ENCODE measurements at regions not wholly inside any gene's neighbourhood (a gene's known extent, or its start where the extent isn't known, plus 50 kb on each side); places are given as distances from the start of the nearest gene placed in this dataset.

DNA sequence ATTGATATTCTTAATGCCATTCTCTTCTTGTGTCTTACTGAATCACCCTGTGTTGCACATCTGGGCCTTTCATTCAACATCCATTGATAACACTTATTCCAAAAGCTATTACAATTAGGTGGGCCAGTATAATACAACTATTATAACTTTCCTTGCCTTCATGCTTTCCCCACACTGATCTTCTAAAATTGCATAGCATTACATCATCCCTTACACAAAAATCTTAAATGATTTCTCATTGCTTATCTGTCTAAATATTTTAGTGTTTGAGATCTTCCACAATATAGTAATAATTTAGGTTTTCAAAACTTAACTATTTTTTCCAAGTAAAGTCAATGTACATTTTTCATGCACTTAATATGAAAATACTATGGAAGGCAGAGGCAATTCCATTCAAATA, 1634.1 kb downstream of the PLA2G4A start:
- no peak for TF ChIP-seq POLR2A (IDR thresholded peaks at IDR 0.05)

DNA sequence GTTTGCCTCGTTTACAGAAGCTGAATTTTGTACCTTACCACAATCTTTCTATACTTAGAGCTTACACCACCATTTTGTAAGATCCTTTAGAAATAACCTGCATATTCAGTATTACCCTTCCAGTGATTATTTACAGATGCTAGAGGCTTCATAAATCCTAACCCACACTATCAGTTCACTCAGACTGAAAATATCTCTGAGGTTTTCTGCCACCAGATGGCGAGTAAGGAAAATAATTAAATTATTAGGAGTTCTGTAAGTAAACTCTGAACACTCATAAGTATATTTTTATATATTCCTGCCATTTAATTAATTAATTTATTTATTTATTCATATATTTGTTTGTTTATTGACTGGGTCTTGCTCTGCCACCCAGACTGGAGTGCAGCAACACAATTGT, 1635.2 kb downstream of the PLA2G4A start:
- Histone ChIP-seq H3K4me1 (no peaks in the 10 kb centered on the region), H3K27ac (no peak overlapping the region), H3K9me3 (peaks cover 0 to 10% (median 0%) of the 10 kb centered on the region in 8 donors), H3K36me3 (no peaks in the 10 kb centered on the region), H3K4me3 (no peak overlapping the region), H3K27me3 (replicated peaks in 1 of 7) (no peaks in the 10 kb centered on the region)
- intact Hi-C loops (cut with DNase I; ENCODE audit: low total_unique reads): no loop called here
- WGBS, 5 donors: 65 to 87% (median 76%) methylated on average over 2 of the region's 2 CpGs
- DNase-seq: no peak
- no peak for TF ChIP-seq POLR2AphosphoS5 (IDR thresholded peaks at IDR 0.05)
- TF ChIP-seq, protein P1, sequence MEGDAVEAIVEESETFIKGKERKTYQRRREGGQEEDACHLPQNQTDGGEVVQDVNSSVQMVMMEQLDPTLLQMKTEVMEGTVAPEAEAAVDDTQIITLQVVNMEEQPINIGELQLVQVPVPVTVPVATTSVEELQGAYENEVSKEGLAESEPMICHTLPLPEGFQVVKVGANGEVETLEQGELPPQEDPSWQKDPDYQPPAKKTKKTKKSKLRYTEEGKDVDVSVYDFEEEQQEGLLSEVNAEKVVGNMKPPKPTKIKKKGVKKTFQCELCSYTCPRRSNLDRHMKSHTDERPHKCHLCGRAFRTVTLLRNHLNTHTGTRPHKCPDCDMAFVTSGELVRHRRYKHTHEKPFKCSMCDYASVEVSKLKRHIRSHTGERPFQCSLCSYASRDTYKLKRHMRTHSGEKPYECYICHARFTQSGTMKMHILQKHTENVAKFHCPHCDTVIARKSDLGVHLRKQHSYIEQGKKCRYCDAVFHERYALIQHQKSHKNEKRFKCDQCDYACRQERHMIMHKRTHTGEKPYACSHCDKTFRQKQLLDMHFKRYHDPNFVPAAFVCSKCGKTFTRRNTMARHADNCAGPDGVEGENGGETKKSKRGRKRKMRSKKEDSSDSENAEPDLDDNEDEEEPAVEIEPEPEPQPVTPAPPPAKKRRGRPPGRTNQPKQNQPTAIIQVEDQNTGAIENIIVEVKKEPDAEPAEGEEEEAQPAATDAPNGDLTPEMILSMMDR (IDR thresholded peaks at IDR 0.05 in 8 of 11, conservative IDR thresholded peaks at IDR 0.05 in 3 of 11): no peak
- no peak for TF ChIP-seq POLR2A (IDR thresholded peaks at IDR 0.05)

More for the DNA sequence above, 1634.1 kb downstream of the PLA2G4A start:
- Histone ChIP-seq H3K36me3 (no peaks in the 10 kb centered on the region), H3K27ac (no peak overlapping the region), H3K4me3 (no peak overlapping the region), H3K4me1 (no peaks in the 10 kb centered on the region), H3K27me3 (replicated peaks in 1 of 7) (no peaks in the 10 kb centered on the region), H3K9me3 (peaks cover 0 to 10% (median 0%) of the 10 kb centered on the region in 8 donors)
- no peak for DNase-seq
- intact Hi-C loops (cut with DNase I; ENCODE audit: low total_unique reads): no loop called here

DNA sequence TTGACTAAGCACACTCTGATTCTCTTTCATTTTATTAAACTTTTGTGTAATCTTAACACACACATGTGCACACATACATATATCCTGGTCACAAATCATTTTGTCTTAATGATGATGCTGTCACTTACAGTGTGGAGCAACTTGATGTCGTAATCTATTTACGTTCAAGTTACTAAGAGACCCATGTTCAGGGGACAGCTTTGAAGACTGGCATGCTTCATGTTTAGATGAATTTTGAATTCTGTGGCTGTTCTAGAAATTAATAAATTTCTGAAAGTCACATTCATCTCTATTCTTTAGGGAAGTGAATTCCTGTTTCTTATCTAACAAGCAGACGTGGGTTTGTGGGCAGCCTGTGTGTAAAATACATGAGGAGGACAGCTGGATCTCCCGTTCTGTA, 1637.8 kb downstream of the PLA2G4A start:
- WGBS, 5 donors: 25 to 56% (median 51%) methylated on average over 4 of the region's 4 CpGs
- no peaks in the 10 kb centered on the region for H3K4me1 ChIP-seq

DNA sequence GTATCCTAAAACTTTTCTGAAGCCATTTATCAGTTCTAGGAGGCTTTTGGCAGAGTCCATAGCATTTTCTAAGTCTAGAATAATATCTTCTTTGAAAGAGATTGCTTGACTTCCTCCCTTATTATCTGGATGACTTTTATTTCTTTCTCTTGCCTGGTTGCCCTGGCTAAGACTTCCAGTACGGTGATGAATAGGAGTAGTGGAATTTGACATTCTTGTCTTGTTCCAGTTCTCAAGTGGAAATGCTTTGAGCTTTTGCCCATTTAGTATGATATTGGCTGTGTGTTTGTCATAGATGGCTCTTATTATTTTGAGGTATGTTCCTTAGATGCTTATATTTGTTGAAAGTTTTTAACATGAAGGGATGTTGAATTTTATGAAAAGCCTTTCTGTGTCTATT, 1647.9 kb downstream of the PLA2G4A start:
- intact Hi-C loops (cut with DNase I; ENCODE audit: low total_unique reads): no loop called here
- 72 to 84% (median 80%) methylated on average over 1 of the region's 1 CpG for WGBS, 5 donors
- no peak for DNase-seq

More for the DNA sequence above, 1637.8 kb downstream of the PLA2G4A start:
- Histone ChIP-seq H3K4me3 (no peak overlapping the region), H3K27me3 (replicated peaks in 1 of 7) (no peaks in the 10 kb centered on the region), H3K27ac (no peak overlapping the region), H3K9me3 (peaks cover 0 to 4% (median 0%) of the 10 kb centered on the region in 8 donors), H3K36me3 (no peaks in the 10 kb centered on the region)
- TF ChIP-seq POLR2AphosphoS5 (IDR thresholded peaks at IDR 0.05) (no peak), POLR2A (IDR thresholded peaks at IDR 0.05) (no peak)
- TF ChIP-seq, protein P1 (IDR thresholded peaks at IDR 0.05 in 8 of 11, conservative IDR thresholded peaks at IDR 0.05 in 3 of 11): no peak
- intact Hi-C loops (cut with DNase I; ENCODE audit: low total_unique reads): no loop called here
- DNase-seq: no peak

DNA sequence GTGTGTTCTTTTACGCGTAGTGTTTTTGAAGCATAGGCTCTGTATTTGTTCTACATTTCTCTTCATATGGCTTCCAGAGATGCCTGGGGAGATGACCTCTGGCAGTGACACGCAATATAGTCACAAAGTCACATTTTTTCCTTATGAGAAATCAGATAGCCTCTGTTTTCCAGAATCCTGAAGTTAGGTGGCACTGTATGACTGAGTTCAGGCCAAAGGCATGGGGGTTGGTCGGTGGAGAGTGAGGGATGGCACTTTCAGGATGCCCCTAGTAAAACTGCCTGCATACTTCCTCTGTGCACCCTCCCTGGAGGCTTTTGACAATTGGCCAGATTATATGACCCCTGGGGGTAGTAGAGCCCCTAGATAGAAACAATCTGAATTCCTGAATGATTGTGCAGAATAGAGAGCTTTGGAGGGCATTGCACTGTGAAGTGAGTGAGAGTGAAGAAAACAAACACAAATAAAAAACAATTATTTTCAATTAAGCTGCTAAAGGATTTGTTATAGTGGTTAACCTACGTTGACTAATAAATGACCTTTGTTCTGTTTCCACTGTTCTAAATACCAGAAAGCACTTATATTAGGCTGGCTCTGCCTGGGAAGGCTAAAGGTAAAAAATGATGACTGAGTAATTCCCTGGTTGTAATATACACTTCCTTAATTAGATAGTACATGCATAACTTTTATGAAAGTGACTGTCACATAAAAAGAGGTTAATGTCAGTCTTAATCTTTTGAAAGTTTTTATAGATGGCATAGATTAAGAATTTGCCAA, 1660.8 kb downstream of the PLA2G4A start:
- Histone ChIP-seq H3K9me3 (peaks cover 0 to 9% (median 0%) of the 10 kb centered on the region in 8 donors), H3K4me3 (no peak overlapping the region), H3K27ac (no peak overlapping the region), H3K27me3 (replicated peaks in 1 of 7) (no peaks in the 10 kb centered on the region), H3K36me3 (no peaks in the 10 kb centered on the region), H3K4me1 (no peaks in the 10 kb centered on the region)
- intact Hi-C loops (cut with DNase I; ENCODE audit: low total_unique reads): no loop called here
- DNase-seq: no peak
- WGBS, 5 donors: 49 to 75% (median 57%) methylated on average over 5 of the region's 5 CpGs
- TF ChIP-seq, protein P1 (IDR thresholded peaks at IDR 0.05 in 8 of 11, conservative IDR thresholded peaks at IDR 0.05 in 3 of 11): no peak
- no peak for TF ChIP-seq POLR2A (IDR thresholded peaks at IDR 0.05)
- no peak for TF ChIP-seq POLR2AphosphoS5 (IDR thresholded peaks at IDR 0.05)

More for the DNA sequence above, 1647.9 kb downstream of the PLA2G4A start:
- no peak for TF ChIP-seq POLR2AphosphoS5 (IDR thresholded peaks at IDR 0.05)
- peaks cover 0 to 6% (median 0%) of the 10 kb centered on the region in 8 donors for H3K9me3 ChIP-seq
- no peak overlapping the region for H3K4me3 ChIP-seq
- no peak overlapping the region for H3K27ac ChIP-seq
- H3K4me1 ChIP-seq: no peaks in the 10 kb centered on the region
- H3K27me3 ChIP-seq (replicated peaks in 1 of 7): no peaks in the 10 kb centered on the region
- no peaks in the 10 kb centered on the region for H3K36me3 ChIP-seq
